ENCODE measurements at regions not wholly inside any gene's neighbourhood (a gene's known extent, or its start where the extent isn't known, plus 50 kb on each side); places are given as distances from the start of the nearest gene placed in this dataset.

DNA sequence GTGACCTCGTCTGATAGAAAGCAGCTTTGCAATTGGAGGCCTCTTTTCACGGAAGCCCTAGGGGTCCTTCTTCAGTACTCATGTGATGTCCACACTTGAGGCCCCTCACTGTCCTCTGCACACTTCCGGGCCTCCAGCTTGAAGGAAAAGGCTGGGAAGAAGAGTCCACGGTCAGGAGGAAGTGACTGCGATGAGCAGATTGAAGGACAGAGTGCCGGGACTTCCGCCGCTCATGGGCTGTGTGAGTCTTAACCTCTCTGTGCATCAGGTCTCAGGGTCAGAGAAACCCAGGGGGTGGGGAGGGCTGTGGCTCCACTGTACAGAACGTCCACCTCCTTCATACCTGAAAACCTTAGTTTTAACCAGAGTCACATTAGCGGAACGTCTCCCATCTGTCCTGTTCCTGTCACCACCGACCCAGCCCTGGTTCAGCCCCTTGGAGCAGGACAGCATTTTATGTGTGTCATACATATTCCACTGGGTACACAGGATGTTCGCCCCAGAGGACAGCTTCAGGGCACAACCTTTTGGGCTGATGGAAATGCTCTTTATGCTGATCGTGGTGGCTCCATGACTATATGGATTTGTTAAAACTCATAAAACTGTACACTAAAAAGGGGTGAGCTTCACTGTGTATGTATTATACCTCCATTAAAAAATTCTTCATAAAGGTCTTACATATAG lies 51.0 kb upstream of the SORCS2 start:
- DNase-seq (no peak), ATAC-seq (no peak)
- Histone ChIP-seq H3K4me3 (no peak overlapping the region), H3K27me3 (no peaks in the 10 kb centered on the region), H3K9me3 (no peaks in the 10 kb centered on the region), H3K36me3 (replicated peaks in 1 of 2; ENCODE audit: insufficient read depth in 1 of 2, low read depth in 2 of 2) (no peaks in the 10 kb centered on the region), H3K4me1 (no peaks in the 10 kb centered on the region), H3K27ac (no peak overlapping the region)
- TF ChIP-seq POLR2A (IDR thresholded peaks at IDR 0.05) (no peak), CTCF (IDR thresholded peaks at IDR 0.05) (no peak)
- intact Hi-C loops (cut with DNase I): no loop called here
- WGBS, 2 donors: 76 to 82% methylated on average over 14 of the region's 14 CpGs

GRCh38 chr4:7140692-7141069 lies 51.7 kb upstream of the SORCS2 start:
- DNase-seq (no peak), ATAC-seq (no peak)
- Histone ChIP-seq H3K4me1 (no peaks in the 10 kb centered on the region), H3K36me3 (replicated peaks in 1 of 2; ENCODE audit: insufficient read depth in 1 of 2, low read depth in 2 of 2) (no peaks in the 10 kb centered on the region), H3K27ac (no peak overlapping the region), H3K27me3 (no peaks in the 10 kb centered on the region), H3K9me3 (no peaks in the 10 kb centered on the region), H3K4me3 (no peak overlapping the region)
- 87% methylated on average over 8 of the region's 8 CpGs; no CpG with 5 or more reads in 1 of the 2 donors for WGBS, 2 donors
- intact Hi-C loops (cut with DNase I): no loop called here
- TF ChIP-seq CTCF (IDR thresholded peaks at IDR 0.05) (no peak), POLR2A (IDR thresholded peaks at IDR 0.05) (no peak)

DNA sequence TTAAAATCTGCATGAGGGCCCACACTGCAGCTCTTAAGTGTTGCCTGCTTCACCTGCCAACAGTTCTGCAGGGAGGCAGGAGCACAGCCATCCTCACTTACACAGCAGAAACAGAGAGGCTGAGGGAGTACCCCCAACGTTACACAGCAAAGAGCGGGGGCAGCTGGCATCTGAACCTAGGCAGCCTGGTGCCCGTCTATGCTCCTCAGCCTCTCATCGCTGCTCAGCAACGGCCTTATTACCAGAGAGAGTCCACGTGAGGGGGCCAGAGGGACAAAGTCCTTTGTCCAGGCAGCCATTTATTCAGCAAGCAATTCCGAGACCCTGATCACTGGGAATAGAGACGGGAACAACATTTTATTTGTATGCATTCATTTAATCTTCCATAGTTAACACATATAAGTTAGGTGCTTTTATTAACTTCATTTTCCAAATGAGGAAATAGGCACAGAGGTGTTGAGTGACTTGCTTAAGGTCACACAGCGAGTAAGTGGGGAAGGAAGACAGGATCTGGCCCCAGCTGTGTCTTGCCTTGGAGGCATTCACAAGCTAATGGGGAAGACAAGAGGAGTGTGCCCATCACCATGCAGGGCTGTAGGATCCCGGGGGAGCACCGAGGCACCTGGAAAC lies 52.2 kb upstream of the SORCS2 start:
- ATAC-seq (no peak), DNase-seq (no peak)
- Histone ChIP-seq H3K27ac (no peak overlapping the region), H3K36me3 (replicated peaks in 1 of 2; ENCODE audit: insufficient read depth in 1 of 2, low read depth in 2 of 2) (no peaks in the 10 kb centered on the region), H3K4me1 (no peaks in the 10 kb centered on the region), H3K4me3 (no peak overlapping the region), H3K27me3 (no peaks in the 10 kb centered on the region), H3K9me3 (no peaks in the 10 kb centered on the region)
- WGBS, 2 donors: 70 to 71% methylated on average over 8 to 11 of the region's 11 CpGs
- intact Hi-C loops (cut with DNase I): no loop called here
- TF ChIP-seq CTCF (IDR thresholded peaks at IDR 0.05) (no peak), POLR2A (IDR thresholded peaks at IDR 0.05) (no peak)

DNA sequence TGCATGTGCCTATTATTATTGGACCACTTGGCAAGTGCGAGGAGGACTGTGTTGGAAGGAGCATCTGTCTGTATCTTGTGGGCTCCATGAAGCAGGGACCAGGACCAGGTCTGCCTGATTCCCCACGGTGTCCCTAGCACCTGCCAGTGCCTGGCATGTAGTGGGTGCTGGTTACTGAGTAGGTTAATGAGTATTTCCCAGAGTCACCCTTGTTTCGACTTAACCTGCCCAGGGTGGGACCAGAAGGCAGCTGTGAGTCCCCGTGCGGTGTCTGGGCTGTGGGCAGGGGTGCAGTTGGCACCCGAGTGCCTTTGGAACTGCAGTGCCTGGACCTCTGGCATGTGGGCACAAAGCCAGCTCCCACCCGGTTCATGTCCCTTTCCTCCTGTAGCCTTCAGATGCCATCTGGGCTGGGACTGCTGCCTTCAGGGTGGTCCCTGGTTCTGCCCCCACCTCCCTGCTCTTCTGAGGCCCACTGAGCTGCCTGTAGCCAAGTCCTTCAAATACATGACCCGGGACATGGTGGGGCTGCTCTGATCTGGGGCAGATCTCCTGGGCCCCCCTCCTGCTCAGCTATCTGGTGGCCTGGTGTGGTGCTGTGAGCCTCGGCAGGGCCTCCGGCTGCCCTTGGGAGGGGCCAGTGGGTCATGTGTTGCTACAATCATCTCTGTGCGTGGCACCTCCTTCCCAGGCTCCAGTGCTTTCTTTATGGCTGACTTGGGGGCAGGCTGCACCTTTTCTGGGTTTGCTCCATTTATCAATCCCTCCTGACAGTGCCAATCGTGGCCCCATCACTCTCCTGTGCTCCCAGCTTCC lies 53.0 kb upstream of the SORCS2 start:
- intact Hi-C loops (cut with DNase I): no loop called here
- H3K4me1 ChIP-seq: no peaks in the 10 kb centered on the region
- no peak overlapping the region for H3K27ac ChIP-seq
- ATAC-seq (no peak), DNase-seq (no peak)
- no peaks in the 10 kb centered on the region for H3K27me3 ChIP-seq
- no peaks in the 10 kb centered on the region for H3K9me3 ChIP-seq
- TF ChIP-seq POLR2A (IDR thresholded peaks at IDR 0.05): no peak
- WGBS, 2 donors: 54 to 69% methylated on average over 8 to 12 of the region's 12 CpGs
- H3K36me3 ChIP-seq (replicated peaks in 1 of 2; ENCODE audit: insufficient read depth in 1 of 2, low read depth in 2 of 2): no peaks in the 10 kb centered on the region
- H3K4me3 ChIP-seq: no peak overlapping the region

Data from body of pancreas (tissue), 4 donors.